HepG2 (cell line): ENCODE measurements at regions not wholly inside any gene's neighbourhood (a gene's known extent, or its start where the extent isn't known, plus 50 kb on each side); places are given as distances from the start of the nearest gene placed in this dataset.
A peak's percentile ranks its signal among the peaks of the same experiment; 100 is the strongest.

Experiments used
- ATAC-seq: fragments of 200-7000 bp; cut with Tn5 transposase; 3 replicates; pipeline ENCODE4 v1.9.1; 2020; ENCODE audit warnings: mild to moderate bottlenecking, moderate library complexity
- BruUV-seq: library from RNA; stranded (reverse); fragments of 400-500 nt; replicated peaks from 2 replicates; lab custom pipeline; 2021; lab: Mats Ljungman, UMichigan
- CTCF ChIA-PET: fragments of 300-600 bp; formaldehyde crosslinking; extraction: SDS; loops from one replicate; lab custom pipeline; 2021; ENCODE audit warnings: low total read pairs, inconsistent platforms, low intra/inter-chr PET ratio; lab: Yijun Ruan, JAX
- POLR2A ChIA-PET: fragments of 350-600 bp; sonication (Branson Sonifier 250); formaldehyde crosslinking; loops from one replicate; lab custom pipeline; 2020; ENCODE audit warnings: antibody characterized with exemption, inconsistent platforms; lab: Yijun Ruan, JAX
- DNase-seq: peaks from one replicate; pipeline ENCODE4 v3.0.0-alpha.2; 2015; ENCODE audit warnings: low spot score
- FAIRE-seq: peaks from 3 replicates; lab custom pipeline; 2011; peaks lifted over from hg19 to GRCh38; lab: Jason Lieb, UNC
- H2AFZ ChIP-seq: one replicate; pipeline ENCODE4 v1.6.1; 2011; ENCODE audit warnings: low read length, inconsistent platforms
- H3K27ac ChIP-seq: fragments of 300-600 bp; 3 replicates; pipeline ENCODE4 v1.8.0; 2011; ENCODE audit warnings: mixed run types, mild to moderate bottlenecking, mixed read lengths, low read length, inconsistent platforms; ENCODE audit not compliant: insufficient read depth; ENCODE audit errors: extremely low read length
- H3K27me3 ChIP-seq, 2 experiments: fragments of 200-600 bp in 1 of 2; 2 replicates in 1 of 2; 3 replicates in 1 of 2; pipeline versions ENCODE4 v1.6.0 to v1.8.0; 2011; ENCODE audit warnings: low read length in 2 of 2, mild to moderate bottlenecking in 2 of 2, moderate library complexity in 2 of 2, inconsistent platforms in 1 of 2; ENCODE audit not compliant: insufficient read depth in 2 of 2, control insufficient read depth in 1 of 2
- H3K36me3 ChIP-seq, 2 experiments: fragments of 200-600 bp in 1 of 2; replicated peaks in 1 of 2; 2 replicates in 1 of 2; 3 replicates in 1 of 2; pipeline versions ENCODE4 v1.5.1 to v1.8.0; 2011; ENCODE audit warnings: low read length in 2 of 2, inconsistent platforms in 1 of 2; ENCODE audit not compliant: insufficient read depth in 2 of 2, control insufficient read depth in 1 of 2
- H3K4me1 ChIP-seq: 2 replicates; pipeline ENCODE4 v1.5.1; 2012; ENCODE audit warnings: low read length, inconsistent platforms; ENCODE audit not compliant: insufficient read depth
- H3K4me2 ChIP-seq: 2 replicates; pipeline ENCODE4 v1.6.0; 2011; ENCODE audit warnings: low read depth, low read length, inconsistent platforms
- H3K4me3 ChIP-seq, 3 experiments: fragments of 200-600 bp in 1 of 3; sonication (generic), shearing (Covaris generic) in 1 of 3; replicated peaks in 1 of 3; 2 replicates each; pipeline ENCODE4 v1.5.1; 2011 to 2016; ENCODE audit warnings: low read length in 3 of 3, inconsistent platforms in 2 of 3, low read depth in 2 of 3, mild to moderate bottlenecking in 2 of 3, control low read depth in 1 of 3, mixed read lengths in 1 of 3; ENCODE audit not compliant: insufficient read depth in 1 of 3
- H3K79me2 ChIP-seq: one replicate; pipeline ENCODE4 v1.6.1; 2011; ENCODE audit warnings: low read length, inconsistent platforms; ENCODE audit not compliant: insufficient read depth
- H3K9ac ChIP-seq: 2 replicates; pipeline ENCODE4 v1.6.0; 2011; ENCODE audit warnings: mild to moderate bottlenecking, low read depth, low read length, inconsistent platforms; ENCODE audit not compliant: insufficient read depth
- H3K9me3 ChIP-seq: 2 replicates; pipeline ENCODE4 v1.5.1; 2012; ENCODE audit warnings: mild to moderate bottlenecking, low read length
- H4K20me1 ChIP-seq: 2 replicates; pipeline ENCODE4 v1.6.0; 2011; ENCODE audit warnings: inconsistent platforms, mild to moderate bottlenecking, low read length, moderate library complexity; ENCODE audit not compliant: insufficient read depth
- TAF15 ChIP-seq: fragments of 200-400 bp; formaldehyde crosslinking; IDR thresholded peaks from one replicate; pipeline ENCODE4 v1.6.1; 2018; ENCODE audit warnings: mild to moderate bottlenecking, low read depth, low read length; ENCODE audit not compliant: poor library complexity, severe bottlenecking
- ZBTB40 ChIP-seq, 2 experiments: fragments of 450-650 bp in 1 of 2; sonication (generic) in 1 of 2; formaldehyde crosslinking in 1 of 2; IDR thresholded peaks; 2 replicates each; pipeline versions ENCODE4 v1.6.1 to v1.8.0; 2016 to 2022; ENCODE audit warnings: antibody characterized with exemption in 1 of 2, mild to moderate bottlenecking in 1 of 2, missing genetic modification reagents in 1 of 2
- ZNF777 ChIP-seq: sonication (generic); formaldehyde crosslinking; IDR thresholded peaks from 2 replicates; pipeline ENCODE4 v1.4.0; 2020; ENCODE audit warnings: missing genetic modification reagents
- WGBS: methylation state at CpG from one replicate; pipeline ENCODE4 v1.1.6; 2017; ENCODE audit warnings: low lambda C conversion rate; 5-methylcytosine and 5-hydroxymethylcytosine counted together
- in situ Hi-C: cut with HindIII; loops from 2 replicates; pipeline ENCODE4 v1.10.0; 2017; ENCODE audit warnings: low pct_unique_long_range_greater_than_20kb; ENCODE audit not compliant: extremely low pct_ligation_motif_present
- intact Hi-C: fragments of 100-400 bp; cut with micrococcal nuclease; formaldehyde crosslinking; loops from one replicate; pipeline ENCODE4 v1.10.0; 2022; ENCODE audit not compliant: unreplicated experiment

DNA sequence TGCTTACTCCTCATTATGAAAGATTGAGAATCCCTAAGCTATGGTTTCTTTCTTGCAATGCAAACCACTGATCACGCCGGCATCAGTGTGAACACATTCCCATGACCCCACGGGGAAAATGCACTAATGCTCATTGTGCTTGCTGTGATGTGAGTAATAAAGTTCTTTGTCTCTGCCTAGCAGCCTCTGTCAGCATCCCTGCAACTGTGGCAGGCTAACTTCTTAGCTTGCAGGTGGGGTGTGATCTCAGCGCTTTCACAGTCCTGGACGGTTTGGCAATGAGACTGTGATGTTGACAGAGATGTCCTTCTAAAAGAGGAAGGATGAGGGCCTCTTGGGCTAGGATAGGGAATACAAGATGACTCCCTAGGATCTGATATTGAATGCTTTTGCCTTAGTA lies 1218.7 kb downstream of the EFNA5 start:
- Histone ChIP-seq H2AFZ (no peak overlapping the region), H4K20me1 (no peaks in the 10 kb centered on the region), H3K9ac (no peak overlapping the region), H3K27me3 (no peaks in the 10 kb centered on the region), H3K4me3 (no peak overlapping the region), H3K27ac (no peak overlapping the region), H3K9me3 (no peaks in the 10 kb centered on the region), H3K4me2 (no peak overlapping the region), H3K79me2 (no peaks in the 10 kb centered on the region), H3K4me1 (no peaks in the 10 kb centered on the region), H3K36me3 (no peaks in the 10 kb centered on the region)
- no TSS peak for BruUV-seq
- no peak for ATAC-seq
- DNase-seq, result no peak
- 0% methylated on average over 5 of the region's 5 CpGs for WGBS
- in situ Hi-C loops, result no loop called here
- TF ChIP-seq ZBTB40 (IDR thresholded peaks at IDR 0.05) (no peak), ZBTB40 (CRISPR knock-in tag; IDR thresholded peaks at IDR 0.05) (peak; percentile 77; the same call in 1 of the 2 replicates), ZNF777 (CRISPR knock-in tag) (no peak), TAF15 (no peak)
- CTCF ChIA-PET, result no interaction called here
- intact Hi-C loops, result no loop called here
- no peak for FAIRE-seq
- POLR2A ChIA-PET, result no interaction called here
